ENCODE measurements at regions not wholly inside any gene's neighbourhood (a gene's known extent, or its start where the extent isn't known, plus 50 kb on each side); places are given as distances from the start of the nearest gene placed in this dataset.

GRCh38 chr16:80418517-80419355 lies 122.1 kb upstream of the DYNLRB2 start:
- DNase-seq (ENCODE audit: low read depth in 2 of 2) = no peak

- no peak for DNase-seq (ENCODE audit: low read depth in 2 of 2)
These were observed 123.0 kb upstream of the DYNLRB2 start for GRCh38 chr16:80417706-80418271.

- DNase-seq (ENCODE audit: low read depth in 2 of 2) = no peak
These were observed 132.8 kb upstream of the DYNLRB2 start for GRCh38 chr16:80408014-80408413.

GRCh38 chr16:80407265-80407987 lies 133.4 kb upstream of the DYNLRB2 start:
- no peak for DNase-seq (ENCODE audit: low read depth in 2 of 2)

- DNase-seq (ENCODE audit: low read depth in 2 of 2) = no peak
These were observed 135.9 kb upstream of the DYNLRB2 start for GRCh38 chr16:80404847-80405246.

GRCh38 chr16:80403894-80404293 lies 136.9 kb upstream of the DYNLRB2 start:
- DNase-seq (ENCODE audit: low read depth in 2 of 2) = no peak

- no peak for DNase-seq (ENCODE audit: low read depth in 2 of 2)
These were observed 149.8 kb upstream of the DYNLRB2 start for GRCh38 chr16:80390871-80391489.

GRCh38 chr16:80390046-80390445 lies 150.7 kb upstream of the DYNLRB2 start:
- no peak for DNase-seq (ENCODE audit: low read depth in 2 of 2)

GRCh38 chr16:80389338-80389737 lies 151.5 kb upstream of the DYNLRB2 start:
- DNase-seq (ENCODE audit: low read depth in 2 of 2) = no peak

GRCh38 chr16:80387318-80387921 lies 153.4 kb upstream of the DYNLRB2 start:
- no peak for DNase-seq (ENCODE audit: low read depth in 2 of 2)

GRCh38 chr16:80384862-80385261 lies 155.9 kb upstream of the DYNLRB2 start:
- no peak for DNase-seq (ENCODE audit: low read depth in 2 of 2)

- no peak for DNase-seq (ENCODE audit: low read depth in 2 of 2)
These were observed 160.3 kb upstream of the DYNLRB2 start for GRCh38 chr16:80380514-80380913.

GRCh38 chr16:80377096-80377956 lies 163.5 kb upstream of the DYNLRB2 start:
- DNase-seq (ENCODE audit: low read depth in 2 of 2) = no peak

- DNase-seq (ENCODE audit: low read depth in 2 of 2) = no peak
These were observed 164.8 kb upstream of the DYNLRB2 start for GRCh38 chr16:80375973-80376372.

GRCh38 chr16:80375513-80375912 lies 165.3 kb upstream of the DYNLRB2 start:
- no peak for DNase-seq (ENCODE audit: low read depth in 2 of 2)

GRCh38 chr16:80372341-80372740 lies 168.5 kb upstream of the DYNLRB2 start:
- no peak for DNase-seq (ENCODE audit: low read depth in 2 of 2)

GRCh38 chr16:80369138-80369958 lies 171.4 kb upstream of the DYNLRB2 start:
- DNase-seq (ENCODE audit: low read depth in 2 of 2) = no peak

- DNase-seq (ENCODE audit: low read depth in 2 of 2) = no peak
These were observed 173.6 kb upstream of the DYNLRB2 start for GRCh38 chr16:80367037-80367658.

GRCh38 chr16:80366023-80366422 lies 174.8 kb upstream of the DYNLRB2 start:
- no peak for DNase-seq (ENCODE audit: low read depth in 2 of 2)

GRCh38 chr16:80362816-80363215 lies 178.0 kb upstream of the DYNLRB2 start:
- no peak for DNase-seq (ENCODE audit: low read depth in 2 of 2)

All from activated CD8-positive, alpha-beta memory T cell treated with anti-CD3 and anti-CD28 coated beads for 4 hours (primary cell).